Endothelial cell (in vitro differentiated cells): ENCODE measurements at regions not wholly inside any gene's neighbourhood (a gene's known extent, or its start where the extent isn't known, plus 50 kb on each side); places are given as distances from the start of the nearest gene placed in this dataset.

Source experiments
- DNase-seq: peaks from one replicate; pipeline ENCODE4 v3.0.0; 2021; ENCODE audit warnings: low spot score
- H3K27ac Mint-ChIP-seq: one replicate; pipeline ENCODE4 v1.8.0; 2021; ENCODE audit warnings: mixed read lengths, inconsistent platforms; ENCODE audit not compliant: unreplicated experiment
- H3K27me3 Mint-ChIP-seq: one replicate; pipeline ENCODE4 v1.8.0; 2021; ENCODE audit warnings: mild to moderate bottlenecking, moderate library complexity, mixed read lengths, inconsistent platforms; ENCODE audit not compliant: unreplicated experiment
- H3K36me3 Mint-ChIP-seq: one replicate; pipeline ENCODE4 v1.8.0; 2021; ENCODE audit warnings: mild to moderate bottlenecking, low read depth, mixed read lengths, inconsistent platforms; ENCODE audit not compliant: unreplicated experiment
- H3K4me1 Mint-ChIP-seq: one replicate; pipeline ENCODE4 v1.8.0; 2021; ENCODE audit warnings: mild to moderate bottlenecking, mixed read lengths, inconsistent platforms; ENCODE audit not compliant: unreplicated experiment
- H3K4me3 Mint-ChIP-seq: one replicate; pipeline ENCODE4 v1.8.0; 2021; ENCODE audit warnings: mild to moderate bottlenecking, mixed read lengths, inconsistent platforms; ENCODE audit not compliant: unreplicated experiment
- H3K9me3 Mint-ChIP-seq: one replicate; pipeline ENCODE4 v1.8.0; 2021; ENCODE audit warnings: mixed read lengths, inconsistent platforms; ENCODE audit not compliant: unreplicated experiment
- CTCF ChIP-seq: fragments of 200-600 bp; sonication (generic); IDR thresholded peaks from one replicate; pipeline ENCODE4 v1.5.0; 2021; ENCODE audit warnings: antibody characterized with exemption; ENCODE audit not compliant: unreplicated experiment

- no peak overlapping the region for H3K27ac Mint-ChIP-seq
- no peaks in the 10 kb centered on the region for H3K9me3 Mint-ChIP-seq
- peaks cover 3% of the 10 kb centered on the region for H3K36me3 Mint-ChIP-seq
- DNase-seq: no peak
- H3K4me1 Mint-ChIP-seq: peaks cover 23% of the 10 kb centered on the region
- H3K4me3 Mint-ChIP-seq: no peak overlapping the region
- no peak for TF ChIP-seq CTCF
- peaks cover 3% of the 10 kb centered on the region for H3K27me3 Mint-ChIP-seq
Observed at GRCh38 chr7:130890176-130891020, 156.4 kb upstream of the KLF14 start.

GRCh38 chr7:130891254-130892094 lies 157.5 kb upstream of the KLF14 start:
- DNase-seq: no peak
- Mint-ChIP-seq H3K4me3 (no peak overlapping the region), H3K27me3 (peaks cover 4% of the 10 kb centered on the region), H3K27ac (no peak overlapping the region), H3K4me1 (peaks cover 27% of the 10 kb centered on the region), H3K9me3 (no peaks in the 10 kb centered on the region), H3K36me3 (peaks cover 3% of the 10 kb centered on the region)
- no peak for TF ChIP-seq CTCF

GRCh38 chr7:130893441-130893894 lies 159.5 kb upstream of the KLF14 start:
- DNase-seq: no peak
- Mint-ChIP-seq H3K36me3 (no peaks in the 10 kb centered on the region), H3K4me1 (peaks cover 16% of the 10 kb centered on the region), H3K27ac (no peak overlapping the region), H3K9me3 (no peaks in the 10 kb centered on the region), H3K27me3 (peaks cover 4% of the 10 kb centered on the region), H3K4me3 (no peak overlapping the region)
- no peak for TF ChIP-seq CTCF

- Mint-ChIP-seq H3K4me3 (no peak overlapping the region), H3K27ac (no peak overlapping the region), H3K36me3 (no peaks in the 10 kb centered on the region), H3K9me3 (no peaks in the 10 kb centered on the region), H3K4me1 (peaks cover 11% of the 10 kb centered on the region), H3K27me3 (peaks cover 4% of the 10 kb centered on the region)
- no peak for DNase-seq
- TF ChIP-seq CTCF: no peak
Observed at GRCh38 chr7:130894146-130894908, 160.3 kb upstream of the KLF14 start.
